Activated T-helper 17 cell treated with anti-CD3 and anti-CD28 coated beads, Interleukin-2, amount 50 U/mL, for 72 hours (primary cell): ENCODE measurements at regions not wholly inside any gene's neighbourhood (a gene's known extent, or its start where the extent isn't known, plus 50 kb on each side); places are given as distances from the start of the nearest gene placed in this dataset.
A peak's percentile ranks its signal among the peaks of the same experiment; 100 is the strongest.

Experiments used
- ATAC-seq: fragments of 150-1000 bp; cut with Tn5 transposase; replicated peaks from 2 replicates; pipeline ENCODE4 v1.10.0; 2021; ENCODE audit warnings: mild to moderate bottlenecking, moderate library complexity
- H3K27ac Mint-ChIP-seq: one replicate; pipeline ENCODE4 v1.8.0; 2022; ENCODE audit warnings: mixed read lengths
- H3K27me3 Mint-ChIP-seq: one replicate; pipeline ENCODE4 v1.8.0; 2022; ENCODE audit warnings: mixed read lengths
- H3K36me3 Mint-ChIP-seq: one replicate; pipeline ENCODE4 v1.8.0; 2022; ENCODE audit warnings: low read depth, mild to moderate bottlenecking, mixed read lengths
- H3K4me1 Mint-ChIP-seq: one replicate; pipeline ENCODE4 v1.8.0; 2022; ENCODE audit warnings: mixed read lengths
- H3K4me3 Mint-ChIP-seq: one replicate; pipeline ENCODE4 v1.8.0; 2022; ENCODE audit warnings: mild to moderate bottlenecking, mixed read lengths
- H3K9me3 Mint-ChIP-seq: one replicate; pipeline ENCODE4 v1.8.0; 2022; ENCODE audit warnings: mixed read lengths

GRCh38 chr17:56648321-56648720 lies 54.8 kb downstream of the NOG start:
- Mint-ChIP-seq H3K27me3 (peaks cover 10% of the 10 kb centered on the region), H3K9me3 (no peaks in the 10 kb centered on the region), H3K27ac (no peak overlapping the region), H3K36me3 (no peaks in the 10 kb centered on the region), H3K4me3 (no peak overlapping the region), H3K4me1 (no peaks in the 10 kb centered on the region)
- no peak for ATAC-seq

GRCh38 chr17:56648806-56649205 lies 55.3 kb downstream of the NOG start:
- Mint-ChIP-seq H3K4me3 (no peak overlapping the region), H3K36me3 (no peaks in the 10 kb centered on the region), H3K4me1 (no peaks in the 10 kb centered on the region), H3K9me3 (no peaks in the 10 kb centered on the region), H3K27ac (no peak overlapping the region), H3K27me3 (peaks cover 10% of the 10 kb centered on the region)
- no peak for ATAC-seq

GRCh38 chr17:56652628-56653027 lies 59.1 kb downstream of the NOG start:
- H3K4me3 Mint-ChIP-seq: no peak overlapping the region
- no peaks in the 10 kb centered on the region for H3K9me3 Mint-ChIP-seq
- H3K36me3 Mint-ChIP-seq: no peaks in the 10 kb centered on the region
- H3K27me3 Mint-ChIP-seq: no peaks in the 10 kb centered on the region
- H3K4me1 Mint-ChIP-seq: no peaks in the 10 kb centered on the region
- ATAC-seq: no peak
- H3K27ac Mint-ChIP-seq: no peak overlapping the region

- H3K27ac Mint-ChIP-seq: no peak overlapping the region
- H3K27me3 Mint-ChIP-seq: no peaks in the 10 kb centered on the region
- peak; percentile 86 for ATAC-seq
- H3K4me3 Mint-ChIP-seq: no peak overlapping the region
- H3K4me1 Mint-ChIP-seq: no peaks in the 10 kb centered on the region
- H3K9me3 Mint-ChIP-seq: no peaks in the 10 kb centered on the region
- H3K36me3 Mint-ChIP-seq: no peaks in the 10 kb centered on the region
Observed at GRCh38 chr17:56653877-56654276, 60.4 kb downstream of the NOG start.

GRCh38 chr17:56656701-56657327 lies 63.3 kb downstream of the NOG start:
- no peaks in the 10 kb centered on the region for H3K9me3 Mint-ChIP-seq
- H3K4me1 Mint-ChIP-seq: no peaks in the 10 kb centered on the region
- no peaks in the 10 kb centered on the region for H3K36me3 Mint-ChIP-seq
- H3K4me3 Mint-ChIP-seq: no peak overlapping the region
- ATAC-seq: no peak
- H3K27me3 Mint-ChIP-seq: no peaks in the 10 kb centered on the region
- H3K27ac Mint-ChIP-seq: no peak overlapping the region

GRCh38 chr17:56658648-56659047 lies 65.1 kb downstream of the NOG start:
- Mint-ChIP-seq H3K4me3 (no peak overlapping the region), H3K27me3 (peaks cover 5% of the 10 kb centered on the region), H3K9me3 (no peaks in the 10 kb centered on the region), H3K27ac (no peak overlapping the region), H3K36me3 (no peaks in the 10 kb centered on the region), H3K4me1 (no peaks in the 10 kb centered on the region)
- peak; percentile 70 for ATAC-seq

GRCh38 chr17:56659622-56660021 lies 66.1 kb downstream of the NOG start:
- no peak overlapping the region for H3K27ac Mint-ChIP-seq
- H3K36me3 Mint-ChIP-seq: no peaks in the 10 kb centered on the region
- H3K4me3 Mint-ChIP-seq: no peak overlapping the region
- peaks cover 5% of the 10 kb centered on the region for H3K27me3 Mint-ChIP-seq
- no peak for ATAC-seq
- no peaks in the 10 kb centered on the region for H3K9me3 Mint-ChIP-seq
- H3K4me1 Mint-ChIP-seq: no peaks in the 10 kb centered on the region

- ATAC-seq: no peak
- Mint-ChIP-seq H3K36me3 (no peaks in the 10 kb centered on the region), H3K4me3 (no peak overlapping the region), H3K4me1 (no peaks in the 10 kb centered on the region), H3K27ac (no peak overlapping the region), H3K27me3 (peaks cover 5% of the 10 kb centered on the region), H3K9me3 (no peaks in the 10 kb centered on the region)
Observed at GRCh38 chr17:56661906-56662305, 68.4 kb downstream of the NOG start.

GRCh38 chr17:56665864-56666263 lies 72.4 kb downstream of the NOG start:
- Mint-ChIP-seq H3K27me3 (peaks cover 8% of the 10 kb centered on the region), H3K9me3 (no peaks in the 10 kb centered on the region), H3K36me3 (no peaks in the 10 kb centered on the region), H3K4me1 (no peaks in the 10 kb centered on the region), H3K4me3 (no peak overlapping the region), H3K27ac (no peak overlapping the region)
- no peak for ATAC-seq

GRCh38 chr17:56667925-56668458 lies 74.5 kb downstream of the NOG start:
- ATAC-seq: no peak
- Mint-ChIP-seq H3K27ac (no peak overlapping the region), H3K9me3 (no peaks in the 10 kb centered on the region), H3K36me3 (no peaks in the 10 kb centered on the region), H3K4me1 (no peaks in the 10 kb centered on the region), H3K27me3 (peaks cover 14% of the 10 kb centered on the region), H3K4me3 (no peak overlapping the region)

GRCh38 chr17:56672195-56672594 lies 78.7 kb downstream of the NOG start:
- Mint-ChIP-seq H3K27me3 (peaks cover 30% of the 10 kb centered on the region), H3K4me3 (no peak overlapping the region), H3K27ac (no peak overlapping the region), H3K4me1 (no peaks in the 10 kb centered on the region), H3K36me3 (no peaks in the 10 kb centered on the region), H3K9me3 (no peaks in the 10 kb centered on the region)
- ATAC-seq: no peak

GRCh38 chr17:56674401-56674925 lies 81.0 kb downstream of the NOG start:
- peaks cover 5% of the 10 kb centered on the region for H3K4me1 Mint-ChIP-seq

GRCh38 chr17:56675876-56676660 lies 82.6 kb downstream of the NOG start:
- ATAC-seq: peak; percentile 12
- Mint-ChIP-seq H3K27ac (no peak overlapping the region), H3K9me3 (no peaks in the 10 kb centered on the region), H3K27me3 (peaks cover 54% of the 10 kb centered on the region), H3K4me1 (peaks cover 16% of the 10 kb centered on the region), H3K36me3 (no peaks in the 10 kb centered on the region), H3K4me3 (no peak overlapping the region)

More at GRCh38 chr17:56674401-56674925, 81.0 kb downstream of the NOG start:
- Mint-ChIP-seq H3K27me3 (peaks cover 47% of the 10 kb centered on the region), H3K9me3 (no peaks in the 10 kb centered on the region), H3K4me3 (no peak overlapping the region), H3K27ac (no peak overlapping the region), H3K36me3 (no peaks in the 10 kb centered on the region)
- ATAC-seq: peak; percentile 19

GRCh38 chr17:56676810-56677209 lies 83.3 kb downstream of the NOG start:
- no peak for ATAC-seq
- Mint-ChIP-seq H3K27me3 (peaks cover 54% of the 10 kb centered on the region), H3K36me3 (no peaks in the 10 kb centered on the region), H3K4me3 (no peak overlapping the region), H3K4me1 (peaks cover 16% of the 10 kb centered on the region), H3K27ac (no peak overlapping the region), H3K9me3 (no peaks in the 10 kb centered on the region)
